GM12872 (cell line): ENCODE measurements at regions not wholly inside any gene's neighbourhood (a gene's known extent, or its start where the extent isn't known, plus 50 kb on each side); places are given as distances from the start of the nearest gene placed in this dataset.

Experiments used
- CTCF ChIP-seq: IDR thresholded peaks from 3 replicates; pipeline ENCODE4 v1.5.1; 2011; ENCODE audit warnings: low read depth, mild to moderate bottlenecking, low read length, moderate library complexity; ENCODE audit not compliant: insufficient read depth

GRCh38 chr15:95946241-95946640, 384.3 kb upstream of the NR2F2 start:
- TF ChIP-seq CTCF = no peak

- no peak for TF ChIP-seq CTCF
Measured at GRCh38 chr15:95946926-95947325, 383.6 kb upstream of the NR2F2 start.

GRCh38 chr15:95948411-95948810, 382.1 kb upstream of the NR2F2 start:
- TF ChIP-seq CTCF = no peak

- TF ChIP-seq CTCF = no peak
Measured at GRCh38 chr15:95953032-95953431, 377.5 kb upstream of the NR2F2 start.

- TF ChIP-seq CTCF = no peak
Measured at GRCh38 chr15:95957861-95958260, 372.6 kb upstream of the NR2F2 start.

- TF ChIP-seq CTCF = no peak
Measured at GRCh38 chr15:95958382-95958781, 372.1 kb upstream of the NR2F2 start.

- no peak for TF ChIP-seq CTCF
Measured at GRCh38 chr15:95968856-95969255, 361.6 kb upstream of the NR2F2 start.

- TF ChIP-seq CTCF = no peak
Measured at GRCh38 chr15:95970326-95970725, 360.2 kb upstream of the NR2F2 start.
